ENCODE measurements at regions not wholly inside any gene's neighbourhood (a gene's known extent, or its start where the extent isn't known, plus 50 kb on each side); places are given as distances from the start of the nearest gene placed in this dataset.

DNA sequence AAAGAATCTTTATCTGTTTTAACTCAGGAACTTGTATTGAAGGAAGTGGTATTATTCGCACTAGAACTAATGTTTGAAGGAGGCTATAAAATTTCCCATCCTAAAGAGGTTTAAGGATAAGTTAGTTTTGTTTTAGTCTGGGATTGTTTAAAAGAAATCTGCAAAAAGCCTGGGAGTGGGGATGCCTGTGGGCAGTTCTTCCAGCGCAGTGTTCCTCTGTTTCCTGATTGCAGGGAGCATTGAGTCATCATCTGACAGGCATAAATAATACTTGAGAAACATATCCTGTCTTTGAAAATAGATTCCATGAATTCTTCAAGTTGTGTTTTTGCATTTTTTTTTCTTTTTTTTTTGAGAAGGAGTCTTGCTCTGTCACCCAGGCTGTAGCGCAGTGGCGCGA lies 350.8 kb upstream of the PTBP2 start (continued):
- TF ChIP-seq, protein P1, sequence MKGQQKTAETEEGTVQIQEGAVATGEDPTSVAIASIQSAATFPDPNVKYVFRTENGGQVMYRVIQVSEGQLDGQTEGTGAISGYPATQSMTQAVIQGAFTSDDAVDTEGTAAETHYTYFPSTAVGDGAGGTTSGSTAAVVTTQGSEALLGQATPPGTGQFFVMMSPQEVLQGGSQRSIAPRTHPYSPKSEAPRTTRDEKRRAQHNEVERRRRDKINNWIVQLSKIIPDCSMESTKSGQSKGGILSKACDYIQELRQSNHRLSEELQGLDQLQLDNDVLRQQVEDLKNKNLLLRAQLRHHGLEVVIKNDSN (IDR thresholded peaks at IDR 0.05; ENCODE audit: borderline replicate concordance, low read depth) = 0 out of 2 replicates have a peak, but pooled peaks have one; percentile 20
- no peak for TF ChIP-seq MXI1 (IDR thresholded peaks at IDR 0.05; ENCODE audit: low read depth, low read length)
- TF ChIP-seq, protein P2, sequence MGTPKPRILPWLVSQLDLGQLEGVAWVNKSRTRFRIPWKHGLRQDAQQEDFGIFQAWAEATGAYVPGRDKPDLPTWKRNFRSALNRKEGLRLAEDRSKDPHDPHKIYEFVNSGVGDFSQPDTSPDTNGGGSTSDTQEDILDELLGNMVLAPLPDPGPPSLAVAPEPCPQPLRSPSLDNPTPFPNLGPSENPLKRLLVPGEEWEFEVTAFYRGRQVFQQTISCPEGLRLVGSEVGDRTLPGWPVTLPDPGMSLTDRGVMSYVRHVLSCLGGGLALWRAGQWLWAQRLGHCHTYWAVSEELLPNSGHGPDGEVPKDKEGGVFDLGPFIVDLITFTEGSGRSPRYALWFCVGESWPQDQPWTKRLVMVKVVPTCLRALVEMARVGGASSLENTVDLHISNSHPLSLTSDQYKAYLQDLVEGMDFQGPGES (IDR thresholded peaks at IDR 0.05; ENCODE audit: low read depth, low read length) = no peak
- TF ChIP-seq, protein P3, sequence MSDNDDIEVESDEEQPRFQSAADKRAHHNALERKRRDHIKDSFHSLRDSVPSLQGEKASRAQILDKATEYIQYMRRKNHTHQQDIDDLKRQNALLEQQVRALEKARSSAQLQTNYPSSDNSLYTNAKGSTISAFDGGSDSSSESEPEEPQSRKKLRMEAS (IDR thresholded peaks at IDR 0.05; ENCODE audit: low read depth) = 0 out of 2 replicates have a peak, but pooled peaks have one; percentile 39
- TF ChIP-seq RXRA (IDR thresholded peaks at IDR 0.05; ENCODE audit: borderline replicate concordance, low read depth) = peak; percentile 49; the same call in 1 of the 2 replicates
- TF ChIP-seq EP300 (IDR thresholded peaks at IDR 0.05; ENCODE audit: borderline replicate concordance in 1 of 2, low read depth in 1 of 2, low read length in 1 of 2) = peak; percentile 9 to 87; a peak in 2 of 4 replicates

DNA sequence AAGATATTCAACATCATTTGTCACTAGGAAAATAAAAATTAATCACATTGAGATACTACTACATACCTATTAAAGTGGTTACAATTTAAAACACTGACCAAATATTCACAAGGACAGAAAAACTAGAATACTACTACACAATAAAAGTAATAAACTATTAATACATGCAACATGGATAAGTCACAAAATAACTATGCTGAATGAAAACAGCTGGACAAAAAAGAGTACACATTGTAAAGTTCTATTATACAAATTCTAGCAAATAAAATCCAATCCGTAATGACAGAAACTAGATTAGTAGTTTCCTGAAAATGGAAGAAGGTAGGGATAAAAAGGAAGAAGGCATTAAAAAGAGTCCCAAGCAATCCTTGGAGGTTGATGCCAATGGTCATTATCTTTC lies 348.7 kb upstream of the PTBP2 start:
- H3K27me3 ChIP-seq (ENCODE audit: insufficient read depth) = no peaks in the 10 kb centered on the region
- H3K9me3 ChIP-seq = no peaks in the 10 kb centered on the region
- TF ChIP-seq, protein P4, sequence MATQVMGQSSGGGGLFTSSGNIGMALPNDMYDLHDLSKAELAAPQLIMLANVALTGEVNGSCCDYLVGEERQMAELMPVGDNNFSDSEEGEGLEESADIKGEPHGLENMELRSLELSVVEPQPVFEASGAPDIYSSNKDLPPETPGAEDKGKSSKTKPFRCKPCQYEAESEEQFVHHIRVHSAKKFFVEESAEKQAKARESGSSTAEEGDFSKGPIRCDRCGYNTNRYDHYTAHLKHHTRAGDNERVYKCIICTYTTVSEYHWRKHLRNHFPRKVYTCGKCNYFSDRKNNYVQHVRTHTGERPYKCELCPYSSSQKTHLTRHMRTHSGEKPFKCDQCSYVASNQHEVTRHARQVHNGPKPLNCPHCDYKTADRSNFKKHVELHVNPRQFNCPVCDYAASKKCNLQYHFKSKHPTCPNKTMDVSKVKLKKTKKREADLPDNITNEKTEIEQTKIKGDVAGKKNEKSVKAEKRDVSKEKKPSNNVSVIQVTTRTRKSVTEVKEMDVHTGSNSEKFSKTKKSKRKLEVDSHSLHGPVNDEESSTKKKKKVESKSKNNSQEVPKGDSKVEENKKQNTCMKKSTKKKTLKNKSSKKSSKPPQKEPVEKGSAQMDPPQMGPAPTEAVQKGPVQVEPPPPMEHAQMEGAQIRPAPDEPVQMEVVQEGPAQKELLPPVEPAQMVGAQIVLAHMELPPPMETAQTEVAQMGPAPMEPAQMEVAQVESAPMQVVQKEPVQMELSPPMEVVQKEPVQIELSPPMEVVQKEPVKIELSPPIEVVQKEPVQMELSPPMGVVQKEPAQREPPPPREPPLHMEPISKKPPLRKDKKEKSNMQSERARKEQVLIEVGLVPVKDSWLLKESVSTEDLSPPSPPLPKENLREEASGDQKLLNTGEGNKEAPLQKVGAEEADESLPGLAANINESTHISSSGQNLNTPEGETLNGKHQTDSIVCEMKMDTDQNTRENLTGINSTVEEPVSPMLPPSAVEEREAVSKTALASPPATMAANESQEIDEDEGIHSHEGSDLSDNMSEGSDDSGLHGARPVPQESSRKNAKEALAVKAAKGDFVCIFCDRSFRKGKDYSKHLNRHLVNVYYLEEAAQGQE (IDR thresholded peaks at IDR 0.05; ENCODE audit: low read depth, low read length) = no peak
- 0 out of 2 replicates have a peak, but pooled peaks have one; percentile 18 for TF ChIP-seq JUND (IDR thresholded peaks at IDR 0.05)
- TF ChIP-seq, protein P5, sequence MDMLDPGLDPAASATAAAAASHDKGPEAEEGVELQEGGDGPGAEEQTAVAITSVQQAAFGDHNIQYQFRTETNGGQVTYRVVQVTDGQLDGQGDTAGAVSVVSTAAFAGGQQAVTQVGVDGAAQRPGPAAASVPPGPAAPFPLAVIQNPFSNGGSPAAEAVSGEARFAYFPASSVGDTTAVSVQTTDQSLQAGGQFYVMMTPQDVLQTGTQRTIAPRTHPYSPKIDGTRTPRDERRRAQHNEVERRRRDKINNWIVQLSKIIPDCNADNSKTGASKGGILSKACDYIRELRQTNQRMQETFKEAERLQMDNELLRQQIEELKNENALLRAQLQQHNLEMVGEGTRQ (IDR thresholded peaks at IDR 0.05; ENCODE audit: borderline replicate concordance, low read depth, low read length) = no peak
- TF ChIP-seq, protein P3 (IDR thresholded peaks at IDR 0.05; ENCODE audit: low read depth) = no peak
- peak; percentile 39 for TF ChIP-seq TCF12 (IDR thresholded peaks at IDR 0.05)
- no peaks in the 10 kb centered on the region for H3K36me3 ChIP-seq (replicated peaks in 1 of 2; ENCODE audit: control insufficient read depth in 1 of 2, insufficient read depth in 2 of 2, low read length in 1 of 2)
- no peaks in the 10 kb centered on the region; a peak in 1 of 4 replicates for H3K4me1 ChIP-seq (ENCODE audit: control insufficient read depth in 1 of 2, insufficient read depth in 2 of 2, low read depth in 1 of 2, low read length in 1 of 2)
- H4K20me1 ChIP-seq (ENCODE audit: insufficient read depth) = no peaks in the 10 kb centered on the region
- no peaks in the 10 kb centered on the region for H3K79me2 ChIP-seq (ENCODE audit: insufficient read depth)
- POLR2A ChIA-PET = no interaction called here
- H3K9me2 ChIP-seq = no peaks in the 10 kb centered on the region
- no peak overlapping the region for H2AFZ ChIP-seq (ENCODE audit: low read depth)
- no peak overlapping the region for H3K9ac ChIP-seq
- no peak overlapping the region for H3K4me3 ChIP-seq (ENCODE audit: low read depth in 2 of 2, low read length in 1 of 2)
- no peak for DNase-seq
- peaks cover 9% of the 10 kb centered on the region for H3F3A ChIP-seq (replicated peaks; ENCODE audit: insufficient read depth)
- CTCF ChIA-PET = no interaction called here
- 85% methylated on average over 1 of the region's 1 CpG for whole genome bisulfite sequencing (ENCODE audit: low lambda C conversion rate)
- H3K27ac ChIP-seq (ENCODE audit: low read depth in 2 of 2, low read length in 1 of 2) = no peak overlapping the region
- H3K4me2 ChIP-seq = no peak overlapping the region

Measured in SK-N-SH (cell line).